ENCODE measurements at regions not wholly inside any gene's neighbourhood (a gene's known extent, or its start where the extent isn't known, plus 50 kb on each side); places are given as distances from the start of the nearest gene placed in this dataset.
"Not testable (repeated sequence)": the region's sequence is repeated elsewhere in the genome, so short reads cannot be mapped to it uniquely, and the experiment has no call there.

DNA sequence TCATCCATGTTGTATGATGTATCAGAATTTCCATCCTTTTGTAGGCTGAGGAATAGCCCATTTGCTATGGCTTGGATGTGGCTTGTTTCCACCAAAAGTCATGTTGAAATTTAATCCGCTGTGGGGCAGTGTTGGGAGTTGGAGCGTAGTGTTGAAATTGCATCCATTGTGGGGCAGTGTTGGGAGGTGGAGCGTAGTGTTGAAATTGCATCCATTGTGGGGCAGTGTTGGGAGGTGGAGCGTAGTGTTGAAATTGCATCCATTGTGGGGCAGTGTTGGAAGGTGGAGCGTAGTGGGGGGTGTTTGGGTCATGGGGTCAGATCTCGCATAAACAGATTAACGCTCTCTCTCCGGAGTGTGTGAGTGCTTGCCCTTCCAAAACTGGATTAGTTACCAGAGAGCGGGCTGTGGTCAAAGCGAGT is 53.9 kb upstream of the OTOS start:
- Histone ChIP-seq H3K4me2 (ENCODE audit: insufficient read depth in 1 of 2, low read depth in 2 of 2, low read length in 2 of 2) (peak overlapping the region; percentile 28 to 37; a peak in 2 of 4 replicates), H3K4me3 (ENCODE audit: extremely low read depth in 1 of 4, insufficient read depth in 2 of 4, low read depth in 3 of 4, low read length in 4 of 4) (0 out of 8 replicates have a peak overlapping the region, but pooled peaks of 1 of the 4 experiments have one; percentile 1), H2AFZ (ENCODE audit: low read length) (peak overlapping the region; percentile 91)
- WGBS, 2 experiments (ENCODE audit: extremely low coverage in 1 of 2, insufficient coverage in 1 of 2, insufficient read length in 1 of 2, insufficient replicate concordance in 2 of 2, low coverage in 1 of 2, low lambda C conversion rate in 2 of 2, missing lambda C conversion rate in 1 of 2), result 56% methylated on average over 10 of the region's 10 CpGs; no CpG with 5 or more reads in 1 of the 2 experiments
- H4K20me1 ChIP-seq (replicated peaks in 1 of 2; ENCODE audit: control insufficient read depth in 1 of 2, insufficient read depth in 2 of 2, low read length in 2 of 2); H3K9ac ChIP-seq (replicated peaks in 1 of 4; ENCODE audit: extremely low read depth in 1 of 4, low read depth in 3 of 4, low read length in 3 of 4); H3K4me1 ChIP-seq (replicated peaks in 1 of 4; ENCODE audit: control insufficient read depth in 3 of 4, insufficient read depth in 4 of 4, low read length in 3 of 4); H3K4ac ChIP-seq (replicated peaks; ENCODE audit: insufficient read length, low read depth, low read length); H3K56ac ChIP-seq (replicated peaks; ENCODE audit: insufficient read length, low read depth, low read length); H3K27ac ChIP-seq (ENCODE audit: low read depth, low read length); H3K14ac ChIP-seq (ENCODE audit: insufficient read length); H2BK15ac ChIP-seq (ENCODE audit: low read length); H2BK12ac ChIP-seq (ENCODE audit: low read depth, low read length); H3K27me3 ChIP-seq (replicated peaks in 1 of 4; ENCODE audit: control insufficient read depth in 3 of 4, extremely low read depth in 1 of 4, insufficient read depth in 3 of 4, low read length in 3 of 4); H3K79me2 ChIP-seq (ENCODE audit: control insufficient read depth in 1 of 2, insufficient read depth in 2 of 2, low read length in 2 of 2); H3K23ac ChIP-seq (ENCODE audit: insufficient read length); H4K91ac ChIP-seq (replicated peaks; ENCODE audit: insufficient read length, low read length); H3K9me3 ChIP-seq (ENCODE audit: insufficient read depth in 2 of 2, low read depth in 1 of 2, low read length in 1 of 2); H3K36me3 ChIP-seq (ENCODE audit: control insufficient read depth in 2 of 4, insufficient read depth in 4 of 4, low read length in 3 of 4); H2BK5ac ChIP-seq (ENCODE audit: low read depth, low read length); H3K18ac ChIP-seq (ENCODE audit: extremely low read depth, low read length); H2BK120ac ChIP-seq (replicated peaks; ENCODE audit: low read depth, low read length); H4K5ac ChIP-seq (ENCODE audit: insufficient read length, low read depth, low read length); H4K8ac ChIP-seq (ENCODE audit: extremely low read depth, insufficient read depth, low read length); H3K79me1 ChIP-seq (ENCODE audit: low read depth, low read length); POLR2A ChIA-PET (ENCODE audit: partially characterized antibody); H2BK20ac ChIP-seq (ENCODE audit: low read length); H2AK5ac ChIP-seq (ENCODE audit: low read depth, low read length); H3K23me2 ChIP-seq (ENCODE audit: low read depth, low read length); DNase-seq (ENCODE audit: low read depth in 1 of 2, low spot score in 2 of 2): not testable (repeated sequence)
- TF ChIP-seq TEAD4 (IDR thresholded peaks at IDR 0.05; ENCODE audit: low read depth, low read length), result 0 out of 2 replicates have a peak, but pooled peaks have one; percentile 34
- peak in 1 of 2 experiments; percentile 31; a peak in 2 of 4 replicates for TF ChIP-seq RAD21 (IDR thresholded peaks at IDR 0.05 in 1 of 2, conservative IDR thresholded peaks at IDR 0.05 in 1 of 2; ENCODE audit: low read depth in 2 of 2, low read length in 2 of 2)
- TF ChIP-seq CEBPB (IDR thresholded peaks at IDR 0.05; ENCODE audit: low read depth, low read length), result peak; percentile 69
- 0 out of 2 replicates have a peak, but pooled peaks have one; percentile 25 for TF ChIP-seq TAF1 (IDR thresholded peaks at IDR 0.05; ENCODE audit: low read depth, low read length)
- peak; percentile 15; the same call in 1 of the 2 replicates for TF ChIP-seq CREB1 (IDR thresholded peaks at IDR 0.05)
- TF ChIP-seq, protein P1, sequence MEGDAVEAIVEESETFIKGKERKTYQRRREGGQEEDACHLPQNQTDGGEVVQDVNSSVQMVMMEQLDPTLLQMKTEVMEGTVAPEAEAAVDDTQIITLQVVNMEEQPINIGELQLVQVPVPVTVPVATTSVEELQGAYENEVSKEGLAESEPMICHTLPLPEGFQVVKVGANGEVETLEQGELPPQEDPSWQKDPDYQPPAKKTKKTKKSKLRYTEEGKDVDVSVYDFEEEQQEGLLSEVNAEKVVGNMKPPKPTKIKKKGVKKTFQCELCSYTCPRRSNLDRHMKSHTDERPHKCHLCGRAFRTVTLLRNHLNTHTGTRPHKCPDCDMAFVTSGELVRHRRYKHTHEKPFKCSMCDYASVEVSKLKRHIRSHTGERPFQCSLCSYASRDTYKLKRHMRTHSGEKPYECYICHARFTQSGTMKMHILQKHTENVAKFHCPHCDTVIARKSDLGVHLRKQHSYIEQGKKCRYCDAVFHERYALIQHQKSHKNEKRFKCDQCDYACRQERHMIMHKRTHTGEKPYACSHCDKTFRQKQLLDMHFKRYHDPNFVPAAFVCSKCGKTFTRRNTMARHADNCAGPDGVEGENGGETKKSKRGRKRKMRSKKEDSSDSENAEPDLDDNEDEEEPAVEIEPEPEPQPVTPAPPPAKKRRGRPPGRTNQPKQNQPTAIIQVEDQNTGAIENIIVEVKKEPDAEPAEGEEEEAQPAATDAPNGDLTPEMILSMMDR (IDR thresholded peaks at IDR 0.05; ENCODE audit: control extremely low read depth in 1 of 3, insufficient read depth in 1 of 3, low read depth in 1 of 3, low read length in 3 of 3), result peak; percentile 19 to 68 (median 53)
- CTCF ChIA-PET (ENCODE audit: partially characterized antibody), result interaction anchor here (1.3 kb wide), 1 partner anchor 25 kb away, joined by 3 read pairs; no protein-coding TSS in a partner anchor
- FAIRE-seq, result peak; percentile 94

All from H1 (cell line).